ENCODE measurements at regions not wholly inside any gene's neighbourhood (a gene's known extent, or its start where the extent isn't known, plus 50 kb on each side); places are given as distances from the start of the nearest gene placed in this dataset.

DNA sequence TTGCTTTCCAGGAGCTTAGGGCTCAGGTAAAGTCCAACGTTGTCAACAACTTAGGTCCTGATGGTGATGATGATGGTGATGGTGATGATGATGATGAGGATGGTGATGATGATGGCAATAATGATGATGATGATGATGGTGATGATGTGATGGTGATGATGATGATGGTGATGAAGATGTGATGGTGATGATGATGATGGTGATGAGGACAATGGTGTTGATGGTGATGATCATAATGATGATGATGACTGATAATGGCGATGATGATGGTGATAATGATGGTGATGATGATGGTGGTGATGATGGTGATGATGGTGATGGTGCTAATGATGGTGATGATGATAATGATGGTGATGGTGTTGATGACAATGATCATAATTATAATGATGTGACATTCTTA, 750.2 kb downstream of the TBC1D22A start:
- RAD21 ChIA-PET (ENCODE audit: low non-redundant PET in 1 of 2, low total read pairs in 2 of 2, uncharacterized antibody in 2 of 2, unreplicated experiment in 2 of 2), result no interaction called here

More for the DNA sequence above, 750.2 kb downstream of the TBC1D22A start:
- H3K4me1 ChIP-seq (ENCODE audit: control insufficient read depth in 1 of 2, insufficient read depth in 2 of 2, low read length in 2 of 2), result no peaks in the 10 kb centered on the region
- H3K79me2 ChIP-seq (ENCODE audit: insufficient read depth, low read length), result no peaks in the 10 kb centered on the region
- H2AFZ ChIP-seq (ENCODE audit: low read depth, low read length, poor library complexity, severe bottlenecking), result no peak overlapping the region
- H4K20me1 ChIP-seq (ENCODE audit: insufficient read depth), result no peaks in the 10 kb centered on the region
- no peaks in the 10 kb centered on the region for H3K9me2 ChIP-seq (ENCODE audit: insufficient read depth)
- no TSS peak for BruUV-seq (replicated peaks)
- H3K4me2 ChIP-seq (ENCODE audit: low read length), result no peak overlapping the region
- no peak overlapping the region for H3K9ac ChIP-seq (ENCODE audit: low read length)
- H3K27me3 ChIP-seq (ENCODE audit: insufficient read depth, low read length), result no peaks in the 10 kb centered on the region
- no peak for TF ChIP-seq SRF (IDR thresholded peaks at IDR 0.05; ENCODE audit: low read depth)
- TF ChIP-seq EZH2phosphoT487 (IDR thresholded peaks at IDR 0.05; ENCODE audit: borderline replicate concordance), result no peak
- TF ChIP-seq ZNF274 (IDR thresholded peaks at IDR 0.05; ENCODE audit: low read depth, low read length), result no peak
- TF ChIP-seq RAD21 (IDR thresholded peaks at IDR 0.05; ENCODE audit: low read depth), result no peak
- TF ChIP-seq ELF1 (IDR thresholded peaks at IDR 0.05; ENCODE audit: borderline replicate concordance, low read depth), result no peak
- TF ChIP-seq FOSL1 (IDR thresholded peaks at IDR 0.05; ENCODE audit: low read depth), result no peak
- TF ChIP-seq ATF3 (IDR thresholded peaks at IDR 0.05), result no peak
- no peak for TF ChIP-seq POLR2AphosphoS5 (IDR thresholded peaks at IDR 0.05; ENCODE audit: low read depth, low read length)
- TF ChIP-seq, protein P1, sequence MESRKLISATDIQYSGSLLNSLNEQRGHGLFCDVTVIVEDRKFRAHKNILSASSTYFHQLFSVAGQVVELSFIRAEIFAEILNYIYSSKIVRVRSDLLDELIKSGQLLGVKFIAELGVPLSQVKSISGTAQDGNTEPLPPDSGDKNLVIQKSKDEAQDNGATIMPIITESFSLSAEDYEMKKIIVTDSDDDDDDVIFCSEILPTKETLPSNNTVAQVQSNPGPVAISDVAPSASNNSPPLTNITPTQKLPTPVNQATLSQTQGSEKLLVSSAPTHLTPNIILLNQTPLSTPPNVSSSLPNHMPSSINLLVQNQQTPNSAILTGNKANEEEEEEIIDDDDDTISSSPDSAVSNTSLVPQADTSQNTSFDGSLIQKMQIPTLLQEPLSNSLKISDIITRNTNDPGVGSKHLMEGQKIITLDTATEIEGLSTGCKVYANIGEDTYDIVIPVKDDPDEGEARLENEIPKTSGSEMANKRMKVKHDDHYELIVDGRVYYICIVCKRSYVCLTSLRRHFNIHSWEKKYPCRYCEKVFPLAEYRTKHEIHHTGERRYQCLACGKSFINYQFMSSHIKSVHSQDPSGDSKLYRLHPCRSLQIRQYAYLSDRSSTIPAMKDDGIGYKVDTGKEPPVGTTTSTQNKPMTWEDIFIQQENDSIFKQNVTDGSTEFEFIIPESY (IDR thresholded peaks at IDR 0.05; ENCODE audit: extremely low read depth, insufficient replicate concordance, low read length), result no peak
- TF ChIP-seq SP1 (IDR thresholded peaks at IDR 0.05; ENCODE audit: low read depth), result no peak
- no peak for TF ChIP-seq EGR1 (IDR thresholded peaks at IDR 0.05; ENCODE audit: low read depth)
- no peak for TF ChIP-seq TCF7L2 (IDR thresholded peaks at IDR 0.05; ENCODE audit: borderline replicate concordance, extremely low read depth, insufficient read depth, insufficient read length)
- no peak for TF ChIP-seq POLR2A (IDR thresholded peaks at IDR 0.05; ENCODE audit: borderline replicate concordance, extremely low read depth, insufficient read depth, insufficient read length)
- no peak for TF ChIP-seq CBX3 (IDR thresholded peaks at IDR 0.05; ENCODE audit: low read depth)
- no peak for TF ChIP-seq EZH2 (IDR thresholded peaks at IDR 0.05)
- intact Hi-C loops (cut with micrococcal nuclease), result no loop called here
- no peak overlapping the region for H3K4me3 ChIP-seq (replicated peaks in 1 of 2; ENCODE audit: low read depth in 1 of 2, low read length in 2 of 2)
- DNase-seq (ENCODE audit: low read depth, low spot score) (no peak), ATAC-seq (no peak)
- ChIA-PET POLR2A (no interaction called here), CTCF (no interaction called here)
- no peaks in the 10 kb centered on the region for H3K36me3 ChIP-seq (ENCODE audit: control insufficient read depth in 1 of 2, insufficient read depth in 2 of 2, low read length in 2 of 2)
- H3K9me3 ChIP-seq (ENCODE audit: control insufficient read depth in 1 of 2, insufficient read depth in 1 of 2, low read depth in 1 of 2, low read length in 2 of 2), result no peaks in the 10 kb centered on the region
- no peak overlapping the region for H3K27ac ChIP-seq (ENCODE audit: low read depth, low read length)
